ENCODE measurements at regions not wholly inside any gene's neighbourhood (a gene's known extent, or its start where the extent isn't known, plus 50 kb on each side); places are given as distances from the start of the nearest gene placed in this dataset.
"Not testable (repeated sequence)": the region's sequence is repeated elsewhere in the genome, so short reads cannot be mapped to it uniquely, and the experiment has no call there.

GRCh38 chrX:110511238-110511637 lies 152.6 kb downstream of the RTL9 start:
- intact Hi-C loops (cut with DNase I), result no loop called here
- Histone ChIP-seq H3K9me3 (no peaks in the 10 kb centered on the region), H3K4me1 (no peaks in the 10 kb centered on the region), H3K4me3 (replicated peaks in 1 of 3) (no peak overlapping the region), H3K27me3 (no peaks in the 10 kb centered on the region), H3K36me3 (no peaks in the 10 kb centered on the region), H3K27ac (no peak overlapping the region)
- DNase-seq, result no peak
- TF ChIP-seq CTCF (IDR thresholded peaks at IDR 0.05), result no peak
- no peak for TF ChIP-seq POLR2A (IDR thresholded peaks at IDR 0.05)
- WGBS, 2 donors, result 79 to 86% methylated on average over 2 of the region's 2 CpGs

- intact Hi-C loops (cut with DNase I), result no loop called here
- TF ChIP-seq POLR2A (IDR thresholded peaks at IDR 0.05) (no peak), CTCF (IDR thresholded peaks at IDR 0.05) (no peak)
- Histone ChIP-seq H3K27ac (no peak overlapping the region), H3K36me3 (no peaks in the 10 kb centered on the region), H3K9me3 (no peaks in the 10 kb centered on the region), H3K4me1 (no peaks in the 10 kb centered on the region), H3K4me3 (replicated peaks in 1 of 3) (no peak overlapping the region), H3K27me3 (no peaks in the 10 kb centered on the region)
- WGBS, 2 donors, result 88 to 95% methylated on average over 1 of the region's 1 CpG
- DNase-seq, result no peak
These were observed 153.7 kb downstream of the RTL9 start for GRCh38 chrX:110512341-110512740.

GRCh38 chrX:110514509-110514908 lies 155.9 kb downstream of the RTL9 start:
- DNase-seq, result no peak
- TF ChIP-seq CTCF (IDR thresholded peaks at IDR 0.05) (no peak), POLR2A (IDR thresholded peaks at IDR 0.05) (no peak)
- Histone ChIP-seq H3K27ac (no peak overlapping the region), H3K36me3 (no peaks in the 10 kb centered on the region), H3K27me3 (no peaks in the 10 kb centered on the region), H3K4me1 (no peaks in the 10 kb centered on the region), H3K9me3 (no peaks in the 10 kb centered on the region), H3K4me3 (replicated peaks in 1 of 3) (no peak overlapping the region)
- intact Hi-C loops (cut with DNase I), result no loop called here
- WGBS, 2 donors, result 54 to 65% methylated on average over 2 of the region's 2 CpGs

- no peak for DNase-seq
- Histone ChIP-seq H3K27ac (no peak overlapping the region), H3K36me3 (no peaks in the 10 kb centered on the region), H3K4me3 (replicated peaks in 1 of 3) (no peak overlapping the region), H3K27me3 (no peaks in the 10 kb centered on the region), H3K9me3 (no peaks in the 10 kb centered on the region), H3K4me1 (no peaks in the 10 kb centered on the region)
- intact Hi-C loops (cut with DNase I), result no loop called here
- WGBS, 2 donors, result 80 to 89% methylated on average over 3 of the region's 3 CpGs
- TF ChIP-seq CTCF (IDR thresholded peaks at IDR 0.05) (no peak), POLR2A (IDR thresholded peaks at IDR 0.05) (no peak)
These were observed 160.9 kb downstream of the RTL9 start for GRCh38 chrX:110519501-110519900.

- no peaks in the 10 kb centered on the region for H3K9me3 ChIP-seq
- H3K36me3 ChIP-seq, result no peaks in the 10 kb centered on the region
- H3K4me1 ChIP-seq, result no peaks in the 10 kb centered on the region
- H3K27me3 ChIP-seq, result no peaks in the 10 kb centered on the region
- TF ChIP-seq POLR2A (IDR thresholded peaks at IDR 0.05) (no peak), CTCF (IDR thresholded peaks at IDR 0.05) (no peak)
- H3K4me3 ChIP-seq (replicated peaks in 1 of 3), result no peak overlapping the region
- DNase-seq, result no peak
- intact Hi-C loops (cut with DNase I), result no loop called here
- H3K27ac ChIP-seq, result no peak overlapping the region
- WGBS, 2 donors, result 72 to 78% methylated on average over 7 of the region's 7 CpGs
These were observed 161.3 kb downstream of the RTL9 start for GRCh38 chrX:110519906-110520452.

GRCh38 chrX:110520652-110521051 lies 162.0 kb downstream of the RTL9 start:
- H3K9me3 ChIP-seq; DNase-seq; H3K27ac ChIP-seq; H3K36me3 ChIP-seq; intact Hi-C loops (cut with DNase I); H3K27me3 ChIP-seq; H3K4me3 ChIP-seq (replicated peaks in 1 of 3); H3K4me1 ChIP-seq: not testable (repeated sequence)
- WGBS, 2 donors, result 58 to 59% methylated on average over 3 to 8 of the region's 13 CpGs
